COLO829 (cell line): ENCODE measurements at regions not wholly inside any gene's neighbourhood (a gene's known extent, or its start where the extent isn't known, plus 50 kb on each side); places are given as distances from the start of the nearest gene placed in this dataset.

Experiments used
- DNase-seq: peaks from one replicate; pipeline ENCODE4 v3.0.0; 2012; ENCODE audit warnings: low spot score

DNA sequence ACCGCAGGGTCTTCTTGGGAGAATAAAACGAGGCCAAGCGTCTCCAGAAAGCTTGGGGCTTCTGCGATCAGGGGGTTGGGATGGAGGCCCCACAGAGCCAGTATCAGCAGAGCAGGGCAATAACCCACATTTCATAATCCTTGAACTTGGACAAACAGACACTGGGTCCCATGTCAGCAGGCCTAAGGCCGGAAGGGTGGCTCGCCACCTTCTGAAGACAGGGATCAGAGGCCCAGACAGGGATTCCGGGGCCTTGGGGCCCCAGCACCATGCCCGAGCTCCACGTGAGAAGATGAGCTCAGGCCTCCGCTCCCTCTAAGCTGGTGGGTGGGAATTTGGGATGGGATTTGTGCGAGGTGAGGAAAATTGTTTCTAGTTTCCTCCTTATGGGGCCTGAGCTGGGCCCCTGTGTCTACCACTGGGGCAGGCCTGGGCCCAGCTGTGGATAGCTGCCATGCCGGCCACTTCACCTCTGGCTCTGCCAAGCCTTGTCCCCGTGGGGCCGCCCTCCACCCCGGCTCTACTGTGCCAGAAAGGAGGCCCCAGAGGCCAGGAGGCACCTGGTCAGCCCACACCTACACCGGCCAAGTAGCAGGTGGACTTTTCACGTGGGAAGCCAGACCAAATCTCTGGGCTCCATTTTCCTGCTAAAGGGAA lies 67.2 kb upstream of the DLK1 start:
- no peak for DNase-seq

DNA sequence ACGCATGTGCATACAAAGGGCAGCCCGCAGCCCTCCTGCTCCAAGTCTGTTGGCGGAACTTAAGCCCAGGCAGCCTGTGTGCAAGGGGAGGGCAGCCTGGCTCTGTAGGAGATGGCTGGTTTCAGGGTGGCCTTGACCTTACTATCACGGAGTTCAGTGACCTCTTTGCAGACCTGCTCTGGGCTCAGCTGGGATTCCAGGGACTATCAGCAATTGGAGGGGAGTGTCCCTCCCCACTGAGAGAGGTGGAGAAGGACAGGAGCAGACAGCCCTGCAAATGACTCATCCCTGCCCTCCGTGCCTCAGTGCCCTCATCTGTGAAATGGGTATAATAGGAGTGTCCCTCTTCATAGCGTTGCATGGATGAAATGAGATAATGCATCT lies 66.2 kb upstream of the DLK1 start:
- DNase-seq, result no peak

DNA sequence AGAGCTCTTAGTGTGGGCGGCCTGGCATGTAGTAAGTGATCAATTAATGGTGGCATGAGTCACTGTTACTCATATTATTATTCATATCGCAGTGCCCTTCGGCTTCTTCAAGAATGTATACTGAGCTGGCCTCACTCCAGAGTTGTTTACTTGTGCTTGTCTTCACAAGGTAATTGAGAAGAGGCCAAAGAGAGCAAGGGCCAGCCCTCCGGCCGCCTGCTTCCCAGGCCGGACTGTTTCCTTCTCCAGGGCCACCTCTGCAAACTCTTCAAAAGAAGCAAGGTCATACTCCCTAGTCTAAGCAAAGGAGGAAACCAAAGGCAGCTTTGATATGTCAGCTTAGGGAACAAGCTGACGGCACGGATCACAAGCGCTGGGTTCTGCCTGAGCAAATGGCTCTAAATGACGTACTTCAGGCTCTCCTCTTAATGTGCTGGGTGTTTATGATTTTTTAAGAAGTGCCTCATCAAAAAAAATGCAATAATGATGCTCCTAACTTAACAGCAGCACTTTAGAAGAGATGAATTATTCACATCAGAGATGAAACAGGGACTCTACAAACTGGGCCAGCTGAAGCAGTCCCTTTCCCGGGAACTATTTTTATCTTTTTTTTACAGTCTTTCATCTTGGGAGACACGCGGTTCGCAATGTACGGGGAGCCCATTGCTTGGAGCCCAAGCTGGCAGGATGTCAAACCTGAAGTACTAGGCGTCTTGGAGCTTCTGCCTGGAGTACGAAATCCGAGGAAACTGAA lies 65.6 kb upstream of the DLK1 start:
- DNase-seq, result no peak

DNA sequence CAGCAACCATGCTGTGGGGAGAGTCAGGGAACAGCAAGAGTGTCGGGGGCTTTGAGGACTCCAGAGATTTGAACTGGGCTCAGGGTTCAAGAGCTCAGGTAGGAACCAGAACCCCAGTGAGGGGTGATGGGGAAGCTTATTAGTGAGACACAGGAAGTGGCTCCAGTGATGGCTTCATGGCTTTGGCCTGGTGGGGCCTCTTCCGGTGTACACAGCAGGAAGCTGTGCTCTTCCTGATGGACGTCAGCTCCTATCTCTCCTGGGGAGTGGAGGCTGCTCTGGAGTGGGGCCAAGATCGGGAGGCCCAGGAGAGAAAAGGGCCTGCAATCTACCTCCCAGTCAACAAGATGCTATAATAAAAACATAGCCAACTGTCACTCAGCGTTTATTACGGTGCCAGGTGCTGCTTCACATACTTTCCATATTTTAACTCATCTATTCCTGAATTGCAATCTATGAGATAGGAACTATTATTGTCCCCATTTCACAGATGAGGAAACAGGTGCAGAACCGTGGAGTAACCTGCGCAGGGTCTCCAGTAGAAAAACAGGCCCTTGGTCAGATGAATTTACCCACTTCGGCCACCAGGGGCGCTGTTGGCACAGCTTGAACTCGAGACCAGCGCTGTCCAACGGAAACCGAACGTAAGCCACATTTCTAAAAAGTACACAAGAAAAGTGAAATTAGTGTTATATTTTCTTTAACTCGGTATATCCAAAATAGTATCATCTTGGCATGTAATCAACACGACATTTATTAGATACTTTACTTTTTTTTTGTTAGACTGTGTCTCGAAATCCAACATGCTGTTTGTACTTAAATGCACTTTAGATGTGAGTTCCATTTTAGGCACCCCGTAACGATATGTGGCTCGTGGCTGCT lies 63.6 kb upstream of the DLK1 start:
- DNase-seq, result peak; percentile 79

DNA sequence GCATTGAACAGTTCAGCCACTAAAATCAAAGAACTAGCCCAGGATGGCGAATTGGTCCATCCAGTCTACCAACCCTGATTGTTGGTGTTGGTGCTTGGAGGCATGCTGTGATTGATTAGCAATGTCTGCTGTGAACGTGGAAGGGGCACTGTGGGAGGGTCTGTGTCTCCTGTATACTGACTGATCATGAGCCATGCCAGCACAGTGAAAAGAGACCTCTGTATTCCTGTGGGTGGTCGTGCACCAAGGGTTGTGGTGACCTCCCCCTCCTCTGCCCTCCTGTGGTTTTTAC lies 63.0 kb upstream of the DLK1 start:
- DNase-seq, result no peak

DNA sequence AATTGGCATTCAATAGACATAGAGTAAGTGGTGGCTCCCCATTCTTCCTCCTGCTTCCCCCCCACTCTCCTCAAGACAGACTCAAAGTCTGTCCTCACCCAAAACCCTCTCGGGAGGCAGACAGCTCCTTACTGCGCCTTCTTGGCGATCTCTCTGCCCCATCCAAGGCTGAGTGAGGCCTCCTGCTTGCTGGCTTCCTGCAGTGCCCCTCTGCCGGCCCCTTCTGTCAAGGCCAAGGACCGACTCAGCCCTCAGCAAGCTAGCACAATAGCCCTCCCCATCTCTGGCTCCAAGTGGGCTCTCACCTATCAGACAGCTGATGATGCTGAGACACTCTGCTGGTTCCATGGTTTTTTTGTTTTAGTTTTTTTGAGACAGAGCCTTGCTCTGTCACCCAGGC lies 62.5 kb upstream of the DLK1 start:
- DNase-seq, result no peak

DNA sequence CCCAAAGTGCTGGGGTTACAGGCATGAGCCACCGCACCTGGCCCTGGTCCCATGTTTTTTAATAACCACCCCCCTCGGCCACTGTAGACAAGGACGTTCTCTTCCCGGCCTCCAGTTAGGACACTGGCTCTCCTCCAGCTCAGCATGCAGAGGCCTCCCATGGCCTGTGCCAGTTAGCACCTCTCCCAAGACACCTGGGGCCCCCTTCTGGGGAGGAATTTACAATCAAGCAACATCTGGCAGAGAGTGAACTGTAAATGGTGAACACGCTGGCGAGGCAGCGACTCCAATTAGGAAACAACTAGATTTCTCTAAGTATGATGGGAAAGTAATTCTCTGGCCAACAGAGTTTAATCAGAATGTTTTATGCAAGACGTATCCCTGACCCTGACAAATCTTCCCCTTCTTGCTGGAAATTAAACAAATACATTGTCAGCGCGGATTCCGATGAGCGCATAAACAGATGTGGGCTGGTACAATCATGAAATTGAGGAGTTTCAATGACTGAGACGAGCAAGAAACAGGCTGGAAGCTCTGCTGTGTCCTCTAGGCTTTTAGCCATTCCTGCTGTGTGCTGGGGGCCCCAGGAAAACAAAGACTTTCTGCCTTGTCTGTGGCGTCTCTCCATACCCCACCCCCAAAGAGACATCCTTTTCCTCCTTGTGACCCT lies 61.7 kb upstream of the DLK1 start:
- no peak for DNase-seq

DNA sequence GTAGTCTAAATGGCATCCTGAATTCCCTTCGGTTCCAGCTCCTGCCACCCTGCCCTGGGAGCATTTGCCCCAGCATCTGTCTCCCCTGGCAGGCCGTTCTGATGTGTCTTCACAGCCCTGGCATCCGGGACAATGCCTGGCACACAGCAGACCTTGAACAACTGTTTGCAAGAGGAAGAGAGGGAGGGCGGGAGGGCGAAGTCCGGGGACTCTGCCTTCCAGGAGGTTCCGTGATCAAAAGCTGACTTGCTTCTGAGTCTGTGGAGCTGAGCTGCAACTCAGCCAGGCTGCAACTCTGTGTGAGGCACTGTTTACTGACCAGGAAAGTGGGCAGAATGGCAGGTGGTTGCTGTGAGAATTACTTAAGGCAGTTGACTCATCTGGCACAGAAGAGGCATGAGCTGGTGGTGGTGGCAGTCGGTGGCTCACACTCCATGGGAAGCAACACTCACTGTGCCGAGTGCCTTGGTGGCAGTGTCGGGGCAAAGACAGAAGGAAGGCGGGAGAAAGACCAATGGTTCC lies 61.1 kb upstream of the DLK1 start:
- DNase-seq, result no peak

DNA sequence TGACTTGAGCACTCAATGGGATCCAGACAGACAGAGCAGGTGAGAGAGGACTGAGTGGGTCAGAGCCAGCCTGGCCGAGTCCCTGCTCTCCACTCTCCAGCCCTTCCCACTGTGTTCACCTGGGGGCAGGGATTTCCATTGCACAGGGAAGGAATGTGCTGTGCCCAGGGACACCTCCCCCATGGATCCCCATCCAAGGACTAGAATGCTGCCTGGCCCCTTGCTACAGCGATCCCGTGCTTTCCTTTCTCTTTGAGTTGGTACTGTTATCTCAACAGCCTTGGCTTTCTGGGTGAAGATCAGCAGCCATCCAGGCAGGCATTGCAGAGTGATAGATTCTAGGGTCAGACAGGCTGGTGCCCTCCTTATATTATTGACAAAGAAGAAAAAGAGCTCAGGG lies 60.3 kb upstream of the DLK1 start:
- DNase-seq, result no peak

DNA sequence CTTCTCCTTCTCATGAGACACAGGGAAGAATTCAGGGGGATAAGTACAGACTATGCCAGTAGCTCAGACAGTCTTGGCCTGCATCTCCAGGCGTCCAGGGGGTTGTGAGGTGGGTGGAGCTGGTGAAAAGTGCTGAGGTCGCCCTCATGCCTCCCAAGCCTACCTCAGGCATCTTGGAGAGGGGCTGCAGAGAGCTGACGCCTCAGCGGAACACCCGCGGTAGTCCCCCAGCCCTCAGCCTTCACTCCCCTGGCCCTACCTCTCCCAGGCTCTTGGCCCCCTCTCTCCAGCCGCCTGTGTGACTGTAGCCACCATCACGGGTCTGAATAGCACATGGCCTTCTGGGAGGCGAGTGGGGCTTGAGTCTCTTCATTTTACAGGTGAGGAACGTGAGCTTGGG lies 59.8 kb upstream of the DLK1 start:
- DNase-seq, result no peak

DNA sequence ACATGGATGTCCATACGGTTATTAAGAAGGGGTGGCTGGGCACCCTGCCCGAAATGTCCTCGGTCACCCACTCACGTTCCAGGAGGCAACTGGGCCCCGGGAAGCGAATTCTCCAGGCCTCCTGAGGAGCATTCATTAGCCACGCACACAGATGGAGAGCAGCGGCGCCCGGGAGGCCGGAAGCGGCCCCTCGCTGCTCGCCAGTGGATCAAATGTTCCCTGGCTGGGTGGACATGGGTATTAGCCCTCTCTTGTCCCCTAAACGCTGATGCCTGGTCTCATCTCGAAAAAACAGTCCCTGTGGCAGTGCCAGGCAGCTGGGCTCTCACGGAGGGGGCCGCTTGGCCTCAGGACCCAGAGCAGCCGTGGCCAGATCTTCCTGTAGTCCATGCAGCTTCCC lies 59.0 kb upstream of the DLK1 start:
- no peak for DNase-seq

DNA sequence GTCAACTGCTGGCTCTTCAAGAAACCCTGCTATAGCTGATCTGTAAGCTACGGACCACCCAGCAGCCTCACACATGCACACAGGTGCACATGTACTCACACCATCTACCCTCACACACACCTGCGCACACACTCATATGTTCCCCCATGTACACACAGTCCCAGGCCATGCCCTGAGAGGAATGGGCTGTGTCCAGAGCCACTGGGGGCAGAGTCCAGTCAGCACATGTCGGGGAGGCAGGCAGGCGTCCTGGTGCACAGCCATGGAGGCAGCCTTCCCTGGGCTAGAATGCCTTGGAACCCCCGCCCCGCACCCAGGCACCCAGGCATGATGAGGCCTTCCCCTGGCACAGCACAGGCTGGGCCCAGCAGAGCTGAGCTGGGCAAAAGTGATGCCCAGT lies 58.3 kb upstream of the DLK1 start:
- no peak for DNase-seq

DNA sequence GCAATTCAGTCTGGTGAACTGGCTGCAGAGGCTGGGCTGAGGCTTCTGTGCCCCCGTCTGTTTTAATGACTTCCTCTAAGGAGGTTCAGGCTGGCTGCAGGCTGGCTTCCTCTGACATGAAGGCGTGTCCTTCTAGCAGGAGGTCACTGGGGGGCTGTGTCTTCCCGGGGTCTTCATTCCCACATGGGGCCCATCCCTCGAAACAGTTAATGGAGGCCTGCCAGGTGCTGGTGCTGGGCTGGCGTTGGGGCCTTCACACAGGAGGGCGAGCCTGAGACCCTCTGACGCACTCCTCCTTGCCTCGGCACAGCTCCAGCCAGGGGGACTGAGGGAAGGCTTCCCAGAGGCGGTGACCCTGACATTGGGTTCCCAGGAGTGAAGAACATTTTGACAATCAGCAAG lies 57.7 kb upstream of the DLK1 start:
- no peak for DNase-seq

DNA sequence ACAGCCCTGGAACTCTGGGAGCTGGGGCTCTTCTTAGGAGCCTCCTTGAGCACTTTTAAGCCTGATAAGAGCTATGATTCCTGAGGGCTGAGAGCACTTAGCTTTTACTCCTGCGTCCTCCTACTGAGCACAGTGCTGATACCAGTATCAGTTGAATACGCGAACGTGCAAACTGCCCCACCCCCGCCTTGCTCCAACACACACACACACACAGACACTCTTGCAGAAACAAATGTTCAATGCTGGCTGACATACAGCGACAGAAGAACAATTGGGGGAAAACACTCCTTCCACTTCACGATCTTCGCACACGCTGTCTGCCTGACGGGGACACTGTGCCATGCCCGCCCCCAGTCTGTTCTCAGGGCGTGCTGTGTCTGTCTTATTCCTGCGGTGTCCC lies 57.2 kb upstream of the DLK1 start:
- DNase-seq, result no peak

DNA sequence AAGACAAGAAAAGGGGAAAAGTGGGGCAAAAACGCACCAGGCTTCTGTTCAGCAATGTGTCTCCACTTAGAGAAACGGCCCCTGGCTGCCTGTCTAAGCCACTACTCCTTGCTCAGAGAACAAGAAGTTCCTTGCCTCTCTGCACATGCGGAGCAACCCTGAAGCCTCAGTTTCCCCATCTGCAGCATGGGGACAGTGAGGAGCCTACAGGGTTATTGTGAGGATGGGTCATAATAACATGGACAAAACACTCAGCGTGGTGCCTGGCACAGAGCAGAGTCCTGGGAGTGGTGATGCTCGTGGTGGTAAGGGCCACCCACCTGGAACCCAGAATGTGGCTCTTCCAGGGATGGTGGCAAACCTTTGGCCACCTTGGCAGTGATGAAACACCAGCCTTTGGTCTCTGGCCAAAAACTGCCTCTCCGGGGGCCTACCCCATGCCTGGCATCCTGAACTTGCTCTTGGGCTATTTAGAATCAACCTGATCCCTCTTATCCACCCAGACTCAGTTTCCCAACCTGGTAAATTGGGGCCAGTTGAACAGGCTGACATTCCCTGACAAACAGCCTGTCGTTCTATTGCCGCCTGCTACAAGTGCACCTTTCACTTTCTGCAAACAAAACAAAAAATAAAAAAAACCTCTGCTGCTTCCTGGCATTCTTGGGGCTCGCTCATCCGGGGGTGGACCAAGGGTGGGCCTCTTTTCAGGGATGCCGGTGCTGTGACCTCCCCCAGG lies 56.5 kb upstream of the DLK1 start:
- DNase-seq, result no peak

DNA sequence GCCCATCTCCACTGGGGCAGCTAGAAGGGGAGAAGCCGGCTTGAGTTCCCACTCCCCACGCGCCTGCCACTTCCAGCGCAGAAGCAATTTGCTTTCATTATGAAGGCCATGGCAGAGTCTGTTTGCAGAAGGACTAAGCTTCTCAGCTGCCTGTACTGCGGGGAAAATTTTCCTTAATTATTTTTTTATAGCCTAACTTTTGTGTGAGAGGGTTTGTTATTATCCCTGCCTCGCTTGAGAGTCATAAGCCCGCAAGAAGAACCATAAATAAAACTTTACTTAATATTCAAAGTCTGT lies 56.0 kb upstream of the DLK1 start:
- DNase-seq, result no peak

DNA sequence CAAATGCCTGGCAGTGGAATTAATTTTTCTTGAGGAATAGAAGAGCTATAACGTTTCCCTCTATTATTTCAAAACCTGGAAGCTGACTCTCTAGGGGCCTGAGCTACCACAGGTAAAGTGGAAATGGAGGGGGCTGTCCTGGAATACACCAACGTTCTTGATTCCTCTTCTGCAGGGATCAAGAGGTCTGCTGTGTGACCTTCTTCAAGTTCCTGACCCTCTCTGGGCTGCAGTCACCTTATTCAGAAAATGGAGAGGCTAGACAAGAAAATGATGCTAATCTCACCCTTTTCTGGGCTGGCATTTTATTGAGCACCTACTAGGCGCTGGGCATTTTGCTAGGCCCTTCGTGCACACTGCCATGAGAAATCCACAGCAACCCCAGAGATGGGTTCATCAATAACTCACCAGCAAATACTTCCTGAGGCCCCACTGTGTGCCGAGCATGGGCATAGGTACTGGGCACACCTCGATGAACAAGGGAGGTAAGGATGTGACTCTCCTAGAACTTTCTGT lies 55.2 kb upstream of the DLK1 start:
- no peak for DNase-seq

DNA sequence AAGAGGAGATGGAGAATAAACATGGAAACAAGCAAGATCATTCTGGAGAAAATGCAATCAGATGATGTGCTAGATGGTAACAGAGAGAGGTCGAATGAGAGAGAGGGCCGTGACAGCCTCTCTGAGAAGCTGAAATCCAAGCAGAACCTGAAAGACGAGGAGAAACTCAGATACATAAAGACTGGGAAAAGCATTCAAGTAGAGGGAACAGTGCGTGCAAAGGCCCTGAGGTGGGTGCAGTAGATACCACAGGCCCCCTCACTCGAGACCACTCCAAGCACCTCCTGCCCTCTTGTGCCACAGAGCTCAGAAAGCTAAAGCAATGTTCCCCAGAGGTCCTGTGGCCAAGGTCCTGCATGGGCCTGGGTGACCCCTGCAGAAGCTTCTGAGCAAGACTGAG lies 54.8 kb upstream of the DLK1 start:
- no peak for DNase-seq

DNA sequence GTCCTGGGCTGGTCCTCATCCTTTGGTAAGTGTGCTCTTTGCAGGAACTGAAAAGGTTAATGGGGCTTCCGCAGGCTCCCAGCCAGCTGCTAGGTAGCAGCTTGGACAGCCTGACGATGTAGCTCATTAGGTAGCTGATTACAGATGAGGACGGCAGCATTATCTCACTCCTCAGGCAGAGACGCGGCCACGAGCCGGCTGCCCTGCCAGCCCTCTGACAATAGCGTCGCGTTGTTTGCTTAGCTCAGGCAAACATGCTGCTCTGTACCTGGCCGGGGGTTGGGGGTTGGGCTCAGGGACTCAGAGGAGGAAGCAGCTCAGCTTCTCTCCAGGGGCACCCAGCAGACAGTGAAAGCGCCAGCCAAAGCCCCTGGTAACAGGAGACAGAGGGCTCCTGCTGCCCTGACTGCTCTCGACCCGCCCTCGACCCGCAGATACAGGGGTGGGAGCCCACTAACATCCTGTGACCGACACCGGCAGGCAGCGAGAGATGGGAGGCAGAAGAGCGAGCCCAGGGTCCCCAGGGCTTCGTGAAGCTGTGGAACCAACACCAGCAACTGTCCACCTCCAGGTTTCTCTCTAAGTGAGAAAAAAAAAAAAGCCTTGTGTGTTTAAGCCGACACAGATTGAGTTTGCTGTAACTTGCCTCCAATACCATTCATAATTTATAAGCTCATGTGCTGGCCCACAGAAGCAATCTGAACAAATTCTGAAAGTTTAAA lies 53.4 kb upstream of the DLK1 start:
- DNase-seq, result no peak

DNA sequence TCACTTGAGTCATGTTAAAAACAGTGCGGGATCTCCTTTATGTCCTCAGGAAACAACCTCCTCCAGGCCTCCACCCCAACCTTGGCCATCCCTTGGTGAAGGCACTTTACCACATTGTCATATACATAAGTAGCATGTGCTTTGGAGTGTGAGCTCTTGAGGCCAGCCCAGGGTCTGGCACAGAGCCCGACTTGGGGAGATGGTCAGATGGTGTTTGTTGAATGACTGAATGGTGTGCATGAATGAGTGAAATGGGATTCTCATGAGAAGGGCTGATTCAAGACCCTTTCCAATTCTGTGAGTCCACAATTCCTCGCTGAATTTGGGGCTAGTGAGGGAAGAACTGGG lies 52.9 kb upstream of the DLK1 start:
- DNase-seq, result no peak

DNA sequence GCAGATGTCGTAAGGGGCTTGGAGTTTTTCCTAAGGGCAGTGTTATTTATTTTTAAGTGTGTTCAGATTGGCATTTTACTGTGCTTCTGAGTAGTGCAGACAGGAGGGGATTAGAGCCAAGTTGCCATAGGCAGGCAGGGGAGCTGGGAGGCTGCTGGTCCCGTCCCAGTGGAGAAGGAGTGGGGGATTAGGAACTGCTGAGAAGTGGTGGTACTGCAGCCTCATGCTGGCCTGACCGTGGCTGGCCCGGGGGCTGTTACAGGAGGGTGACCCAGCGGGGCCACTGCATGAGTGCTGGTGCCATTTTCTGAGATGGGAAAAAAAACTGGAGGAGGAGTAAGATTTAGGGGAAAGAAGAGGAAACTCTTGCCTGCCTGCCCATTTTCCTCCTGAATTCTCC lies 52.3 kb upstream of the DLK1 start:
- DNase-seq, result no peak
